ENCODE measurements at regions not wholly inside any gene's neighbourhood (a gene's known extent, or its start where the extent isn't known, plus 50 kb on each side); places are given as distances from the start of the nearest gene placed in this dataset.

- no peaks in the 10 kb centered on the region for H3K36me3 ChIP-seq (replicated peaks; ENCODE audit: insufficient read depth, low read depth)
- TF ChIP-seq CTCF (IDR thresholded peaks at IDR 0.05; ENCODE audit: poor library complexity) (no peak), EZH2phosphoT487 (IDR thresholded peaks at IDR 0.05; ENCODE audit: low read depth, severe bottlenecking, unreplicated experiment) (no peak), EZH2 (IDR thresholded peaks at IDR 0.05; ENCODE audit: borderline replicate concordance) (no peak)
- no peak overlapping the region for H3K27ac ChIP-seq
- no peaks in the 10 kb centered on the region for H3K9me3 ChIP-seq (ENCODE audit: low read depth)
- DNase-seq (ENCODE audit: low spot score): no peak
- H3K27me3 ChIP-seq: no peaks in the 10 kb centered on the region
- H4K20me1 ChIP-seq (ENCODE audit: insufficient read depth, poor library complexity, severe bottlenecking): no peaks in the 10 kb centered on the region
- no peak overlapping the region for H2AFZ ChIP-seq
- no peaks in the 10 kb centered on the region for H3K9me2 ChIP-seq (replicated peaks; ENCODE audit: insufficient read depth)
- H3K4me1 ChIP-seq (ENCODE audit: insufficient read depth): no peaks in the 10 kb centered on the region
- H3K79me2 ChIP-seq: no peaks in the 10 kb centered on the region
- WGBS (ENCODE audit: low lambda C conversion rate, missing lambda C conversion rate): 71% methylated on average over 5 of the region's 5 CpGs
- no peak overlapping the region for H3K4me2 ChIP-seq
- no peak overlapping the region for H3K4me3 ChIP-seq
Measured at GRCh38 chr6:139485742-139486475, 111.5 kb upstream of the CITED2 start.

GRCh38 chr6:139485185-139485584, 110.7 kb upstream of the CITED2 start:
- no peak for DNase-seq (ENCODE audit: low spot score)
- TF ChIP-seq CTCF (IDR thresholded peaks at IDR 0.05; ENCODE audit: poor library complexity) (no peak), EZH2phosphoT487 (IDR thresholded peaks at IDR 0.05; ENCODE audit: low read depth, severe bottlenecking, unreplicated experiment) (no peak), EZH2 (IDR thresholded peaks at IDR 0.05; ENCODE audit: borderline replicate concordance) (no peak)
- Histone ChIP-seq H3K27ac (no peak overlapping the region), H4K20me1 (ENCODE audit: insufficient read depth, poor library complexity, severe bottlenecking) (no peaks in the 10 kb centered on the region), H3K36me3 (replicated peaks; ENCODE audit: insufficient read depth, low read depth) (no peaks in the 10 kb centered on the region), H3K79me2 (no peaks in the 10 kb centered on the region), H3K9me3 (ENCODE audit: low read depth) (no peaks in the 10 kb centered on the region), H3K4me2 (no peak overlapping the region), H3K27me3 (no peaks in the 10 kb centered on the region), H3K9me2 (replicated peaks; ENCODE audit: insufficient read depth) (no peaks in the 10 kb centered on the region), H2AFZ (no peak overlapping the region), H3K4me1 (ENCODE audit: insufficient read depth) (no peaks in the 10 kb centered on the region), H3K4me3 (no peak overlapping the region)
- 96% methylated on average over 2 of the region's 2 CpGs for WGBS (ENCODE audit: low lambda C conversion rate, missing lambda C conversion rate)

GRCh38 chr6:139483079-139483478, 108.6 kb upstream of the CITED2 start:
- Histone ChIP-seq H3K27ac (no peak overlapping the region), H4K20me1 (ENCODE audit: insufficient read depth, poor library complexity, severe bottlenecking) (no peaks in the 10 kb centered on the region)

More at GRCh38 chr6:139483079-139483478, 108.6 kb upstream of the CITED2 start:
- WGBS (ENCODE audit: low lambda C conversion rate, missing lambda C conversion rate): 74% methylated on average over 8 of the region's 8 CpGs
- Histone ChIP-seq H3K27me3 (no peaks in the 10 kb centered on the region), H3K36me3 (replicated peaks; ENCODE audit: insufficient read depth, low read depth) (no peaks in the 10 kb centered on the region), H3K4me3 (no peak overlapping the region), H3K9me3 (ENCODE audit: low read depth) (no peaks in the 10 kb centered on the region), H2AFZ (no peak overlapping the region), H3K79me2 (no peaks in the 10 kb centered on the region), H3K4me1 (ENCODE audit: insufficient read depth) (no peaks in the 10 kb centered on the region), H3K9me2 (replicated peaks; ENCODE audit: insufficient read depth) (no peaks in the 10 kb centered on the region), H3K4me2 (no peak overlapping the region)
- no peak for DNase-seq (ENCODE audit: low spot score)
- TF ChIP-seq CTCF (IDR thresholded peaks at IDR 0.05; ENCODE audit: poor library complexity) (no peak), EZH2 (IDR thresholded peaks at IDR 0.05; ENCODE audit: borderline replicate concordance) (no peak), EZH2phosphoT487 (IDR thresholded peaks at IDR 0.05; ENCODE audit: low read depth, severe bottlenecking, unreplicated experiment) (no peak)

All from hepatocyte (in vitro differentiated cells).